Keratinocyte (primary cell): ENCODE measurements at regions not wholly inside any gene's neighbourhood (a gene's known extent, or its start where the extent isn't known, plus 50 kb on each side); places are given as distances from the start of the nearest gene placed in this dataset.

Experiments
- DNase-seq: peaks from one replicate; pipeline ENCODE4 v3.0.0-alpha.2; 2011; ENCODE audit warnings: low read depth, missing footprints, low spot score
- FAIRE-seq: peaks from 2 replicates; lab custom pipeline; 2011; peaks lifted over from hg19 to GRCh38; lab: Jason Lieb, UNC
- H2AFZ ChIP-seq: 2 replicates; pipeline ENCODE4 v1.6.0; 2012; ENCODE audit warnings: low read length, control low read depth, inconsistent platforms; ENCODE audit not compliant: control insufficient read depth
- H3K27ac ChIP-seq: 2 replicates; pipeline ENCODE4 v1.5.1; 2011; ENCODE audit warnings: low read length; ENCODE audit not compliant: control insufficient read depth, insufficient read depth
- H3K27me3 ChIP-seq: 3 replicates; pipeline ENCODE4 v1.6.0; 2011; ENCODE audit warnings: low read length; ENCODE audit not compliant: control insufficient read depth, insufficient read depth; ENCODE audit errors: extremely low read depth
- H3K36me3 ChIP-seq, 2 experiments: 2 replicates in 1 of 2; 3 replicates in 1 of 2; pipeline ENCODE4 v1.5.1; 2011; ENCODE audit warnings: low read length in 2 of 2, mild to moderate bottlenecking in 1 of 2; ENCODE audit not compliant: control insufficient read depth in 2 of 2, insufficient read depth in 2 of 2; ENCODE audit errors: extremely low read depth in 1 of 2
- H3K4me1 ChIP-seq: 3 replicates; pipeline ENCODE4 v1.5.1; 2011; ENCODE audit warnings: low read length; ENCODE audit not compliant: control insufficient read depth, insufficient read depth; ENCODE audit errors: extremely low read depth
- H3K4me2 ChIP-seq: 3 replicates; pipeline ENCODE4 v1.6.0; 2011; ENCODE audit warnings: low read depth, low read length; ENCODE audit not compliant: control insufficient read depth, insufficient read depth; ENCODE audit errors: extremely low read depth
- H3K4me3 ChIP-seq, 3 experiments: fragments of 200-600 bp in 1 of 3; sonication (generic) in 1 of 3; 2 replicates in 2 of 3; 3 replicates in 1 of 3; pipeline ENCODE4 v1.5.1; 2011 to 2016; ENCODE audit warnings: low read length in 3 of 3, mild to moderate bottlenecking in 3 of 3, control low read depth in 2 of 3, inconsistent platforms in 1 of 3, low read depth in 1 of 3, mixed read lengths in 1 of 3, mixed run types in 1 of 3, moderate library complexity in 1 of 3; ENCODE audit not compliant: control insufficient read depth in 2 of 3, insufficient read depth in 2 of 3; ENCODE audit errors: extremely low read depth in 1 of 3
- H3K79me2 ChIP-seq: 2 replicates; pipeline ENCODE4 v1.6.0; 2012; ENCODE audit warnings: low read length; ENCODE audit not compliant: control insufficient read depth, insufficient read depth
- H3K9ac ChIP-seq: 3 replicates; pipeline ENCODE4 v1.6.0; 2011; ENCODE audit warnings: low read length; ENCODE audit not compliant: control insufficient read depth, insufficient read depth; ENCODE audit errors: extremely low read depth
- H3K9me1 ChIP-seq: 3 replicates; pipeline ENCODE4 v1.6.0; 2011; ENCODE audit warnings: low read length; ENCODE audit not compliant: control insufficient read depth, insufficient read depth; ENCODE audit errors: extremely low read depth
- H3K9me3 ChIP-seq: 2 replicates; pipeline ENCODE4 v1.5.1; 2012; ENCODE audit warnings: low read depth, low read length; ENCODE audit not compliant: control insufficient read depth
- H4K20me1 ChIP-seq: 3 replicates; pipeline ENCODE4 v1.6.0; 2011; ENCODE audit warnings: low read length; ENCODE audit not compliant: control insufficient read depth, insufficient read depth; ENCODE audit errors: extremely low read depth
- EZH2 ChIP-seq: IDR thresholded peaks from one replicate; pipeline ENCODE4 v1.6.1; 2012; ENCODE audit warnings: inconsistent platforms, mild to moderate bottlenecking, low read length, moderate library complexity
- dilution Hi-C: fragments of 300-500 bp; cut with MboI; formaldehyde crosslinking; loops from one replicate; pipeline ENCODE4 v1.7.0; 2020; ENCODE audit warnings: low sequenced_read_pairs; ENCODE audit not compliant: extremely low pct_ligation_motif_present
- TF ChIP-seq, protein P1 (sequence below), 3 experiments: IDR thresholded peaks in 1 of 3; conservative IDR thresholded peaks in 1 of 3; optimal IDR thresholded peaks in 1 of 3; 2 replicates in 2 of 3; 3 replicates in 1 of 3; pipeline versions ENCODE3 to v1.5.1; 2011; ENCODE audit warnings: low read length in 3 of 3, mild to moderate bottlenecking in 3 of 3, moderate library complexity in 2 of 3, control low read depth in 1 of 3, inconsistent platforms in 1 of 3; ENCODE audit not compliant: insufficient read depth in 2 of 3; ENCODE audit errors: extremely low read depth in 1 of 3

- no peaks in the 10 kb centered on the region for H3K9me3 ChIP-seq
- H3K79me2 ChIP-seq: no peaks in the 10 kb centered on the region
- no peak overlapping the region for H3K4me3 ChIP-seq
- no peaks in the 10 kb centered on the region for H3K9me1 ChIP-seq
- H3K27ac ChIP-seq: no peak overlapping the region
- DNase-seq: no peak
- no peak for FAIRE-seq
- no peaks in the 10 kb centered on the region for H3K36me3 ChIP-seq
- TF ChIP-seq, protein P1, sequence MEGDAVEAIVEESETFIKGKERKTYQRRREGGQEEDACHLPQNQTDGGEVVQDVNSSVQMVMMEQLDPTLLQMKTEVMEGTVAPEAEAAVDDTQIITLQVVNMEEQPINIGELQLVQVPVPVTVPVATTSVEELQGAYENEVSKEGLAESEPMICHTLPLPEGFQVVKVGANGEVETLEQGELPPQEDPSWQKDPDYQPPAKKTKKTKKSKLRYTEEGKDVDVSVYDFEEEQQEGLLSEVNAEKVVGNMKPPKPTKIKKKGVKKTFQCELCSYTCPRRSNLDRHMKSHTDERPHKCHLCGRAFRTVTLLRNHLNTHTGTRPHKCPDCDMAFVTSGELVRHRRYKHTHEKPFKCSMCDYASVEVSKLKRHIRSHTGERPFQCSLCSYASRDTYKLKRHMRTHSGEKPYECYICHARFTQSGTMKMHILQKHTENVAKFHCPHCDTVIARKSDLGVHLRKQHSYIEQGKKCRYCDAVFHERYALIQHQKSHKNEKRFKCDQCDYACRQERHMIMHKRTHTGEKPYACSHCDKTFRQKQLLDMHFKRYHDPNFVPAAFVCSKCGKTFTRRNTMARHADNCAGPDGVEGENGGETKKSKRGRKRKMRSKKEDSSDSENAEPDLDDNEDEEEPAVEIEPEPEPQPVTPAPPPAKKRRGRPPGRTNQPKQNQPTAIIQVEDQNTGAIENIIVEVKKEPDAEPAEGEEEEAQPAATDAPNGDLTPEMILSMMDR (optimal IDR thresholded peaks at IDR 0.05 in 1 of 3, IDR thresholded peaks at IDR 0.05 in 1 of 3, conservative IDR thresholded peaks at IDR 0.05 in 1 of 3; ENCODE audit: extremely low read depth in 1 of 3, insufficient read depth in 2 of 3, low read length in 3 of 3): no peak
- TF ChIP-seq EZH2: no peak
- no peaks in the 10 kb centered on the region for H4K20me1 ChIP-seq
- H3K9ac ChIP-seq: no peak overlapping the region
- no peaks in the 10 kb centered on the region for H3K4me1 ChIP-seq
- H2AFZ ChIP-seq: no peak overlapping the region
- no peaks in the 10 kb centered on the region for H3K27me3 ChIP-seq
- dilution Hi-C loops: no loop called here
- H3K4me2 ChIP-seq: no peak overlapping the region
These were observed 414.3 kb upstream of the RGPD4 start for GRCh38 chr2:107412209-107412904.

DNA sequence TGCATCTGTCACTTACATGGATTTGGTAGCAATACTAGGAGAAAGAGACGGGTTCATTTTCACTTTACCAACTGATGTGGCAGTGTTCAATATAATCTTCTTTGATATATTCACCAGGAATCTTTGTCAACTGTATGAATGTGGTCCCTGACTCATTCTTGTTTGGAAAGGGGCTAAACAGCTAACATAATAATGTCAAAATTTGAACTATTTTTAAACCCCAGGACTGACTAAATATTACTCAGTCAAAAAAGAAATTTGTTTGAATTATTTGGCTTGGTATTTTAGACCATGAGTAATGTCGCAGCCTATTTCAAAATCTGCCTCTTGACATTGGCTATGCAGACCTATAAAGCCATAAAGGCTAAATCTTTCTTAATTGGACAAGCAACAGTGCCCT is 413.7 kb upstream of the RGPD4 start:
- Histone ChIP-seq H2AFZ (no peak overlapping the region), H3K9me3 (no peaks in the 10 kb centered on the region), H3K4me1 (no peaks in the 10 kb centered on the region), H4K20me1 (no peaks in the 10 kb centered on the region), H3K36me3 (no peaks in the 10 kb centered on the region), H3K27me3 (no peaks in the 10 kb centered on the region), H3K9me1 (no peaks in the 10 kb centered on the region), H3K4me3 (no peak overlapping the region), H3K4me2 (no peak overlapping the region), H3K9ac (no peak overlapping the region), H3K27ac (no peak overlapping the region), H3K79me2 (no peaks in the 10 kb centered on the region)
- TF ChIP-seq, protein P1 (optimal IDR thresholded peaks at IDR 0.05 in 1 of 3, IDR thresholded peaks at IDR 0.05 in 1 of 3, conservative IDR thresholded peaks at IDR 0.05 in 1 of 3; ENCODE audit: extremely low read depth in 1 of 3, insufficient read depth in 2 of 3, low read length in 3 of 3): no peak
- TF ChIP-seq EZH2: no peak
- no peak for FAIRE-seq
- DNase-seq: no peak
- dilution Hi-C loops: no loop called here
